Activated T-cell treated with anti-CD3 and anti-CD28 coated beads, Interleukin-2, amount 50 U/mL, for 48 hours (primary cell): ENCODE measurements at regions not wholly inside any gene's neighbourhood (a gene's known extent, or its start where the extent isn't known, plus 50 kb on each side); places are given as distances from the start of the nearest gene placed in this dataset.
"Not testable (repeated sequence)": the region's sequence is repeated elsewhere in the genome, so short reads cannot be mapped to it uniquely, and the experiment has no call there.

Experiments
- DNase-seq, 2 experiments: peaks; one replicate each; pipeline ENCODE4 v3.0.0-alpha.2; 2020

GRCh38 chr2:16111838-16112210 lies 171.5 kb downstream of the MYCN start:
- no peak for DNase-seq

GRCh38 chr2:16109821-16110310 lies 169.5 kb downstream of the MYCN start:
- DNase-seq = no peak

GRCh38 chr2:16109368-16109820 lies 169.0 kb downstream of the MYCN start:
- no peak for DNase-seq

- DNase-seq = no peak
Measured at GRCh38 chr2:16107246-16107645, 166.9 kb downstream of the MYCN start.

GRCh38 chr2:16106619-16107018 lies 166.3 kb downstream of the MYCN start:
- DNase-seq = no peak

- DNase-seq = no peak
Measured at GRCh38 chr2:16105669-16106281, 165.4 kb downstream of the MYCN start.

GRCh38 chr2:16104949-16105668 lies 164.8 kb downstream of the MYCN start:
- DNase-seq = no peak

GRCh38 chr2:16104315-16104948 lies 164.1 kb downstream of the MYCN start:
- no peak for DNase-seq

GRCh38 chr2:16103614-16104314 lies 163.4 kb downstream of the MYCN start:
- DNase-seq = no peak

GRCh38 chr2:16102976-16103380 lies 162.6 kb downstream of the MYCN start:
- DNase-seq = no peak

- DNase-seq = no peak
Measured at GRCh38 chr2:16102358-16102975, 162.1 kb downstream of the MYCN start.

- no peak for DNase-seq
Measured at GRCh38 chr2:16101196-16101595, 160.8 kb downstream of the MYCN start.

GRCh38 chr2:16100006-16100405 lies 159.7 kb downstream of the MYCN start:
- DNase-seq = no peak

- DNase-seq = no peak
Measured at GRCh38 chr2:16099326-16099725, 159.0 kb downstream of the MYCN start.

- DNase-seq = no peak
Measured at GRCh38 chr2:16096962-16097361, 156.6 kb downstream of the MYCN start.

- not testable (repeated sequence) for DNase-seq
Measured at GRCh38 chr2:16095483-16095882, 155.1 kb downstream of the MYCN start.

- no peak for DNase-seq
Measured at GRCh38 chr2:16094811-16095210, 154.5 kb downstream of the MYCN start.

- DNase-seq = no peak
Measured at GRCh38 chr2:16093639-16094529, 153.5 kb downstream of the MYCN start.

GRCh38 chr2:16092861-16093638 lies 152.7 kb downstream of the MYCN start:
- DNase-seq = no peak

GRCh38 chr2:16091576-16092282 lies 151.4 kb downstream of the MYCN start:
- DNase-seq = no peak
